COR-L47 (cell line): ENCODE measurements at regions not wholly inside any gene's neighbourhood (a gene's known extent, or its start where the extent isn't known, plus 50 kb on each side); places are given as distances from the start of the nearest gene placed in this dataset.
A peak's percentile ranks its signal among the peaks of the same experiment; 100 is the strongest.
"Not testable (repeated sequence)": the region's sequence is repeated elsewhere in the genome, so short reads cannot be mapped to it uniquely, and the experiment has no call there.

ENCODE experiments used
- DNase-seq: peaks from one replicate; lab custom pipeline; 2025; lab: John Stamatoyannopoulos, UW

- DNase-seq: no peak
Observed at GRCh38 chr5:85395526-85395925, 1010.8 kb upstream of the EDIL3 start.

- DNase-seq: no peak
Observed at GRCh38 chr5:85397451-85397850, 1012.8 kb upstream of the EDIL3 start.

- DNase-seq: no peak
Observed at GRCh38 chr5:85428426-85428934, 1043.8 kb upstream of the EDIL3 start.

GRCh38 chr5:85431726-85432125 is 1047.0 kb upstream of the EDIL3 start:
- DNase-seq: not testable (repeated sequence)

GRCh38 chr5:85441156-85441555 is 1056.5 kb upstream of the EDIL3 start:
- no peak for DNase-seq

- no peak for DNase-seq
Observed at GRCh38 chr5:85441853-85442252, 1057.2 kb upstream of the EDIL3 start.

GRCh38 chr5:85452322-85453025 is 1067.8 kb upstream of the EDIL3 start:
- DNase-seq: no peak

GRCh38 chr5:85453026-85453349 is 1068.3 kb upstream of the EDIL3 start:
- DNase-seq: no peak

GRCh38 chr5:85458319-85458718 is 1073.6 kb upstream of the EDIL3 start:
- no peak for DNase-seq

GRCh38 chr5:85462957-85463356 is 1078.3 kb upstream of the EDIL3 start:
- DNase-seq: no peak

- DNase-seq: no peak
Observed at GRCh38 chr5:85466423-85466822, 1081.7 kb upstream of the EDIL3 start.

GRCh38 chr5:85472749-85473148 is 1088.1 kb upstream of the EDIL3 start:
- DNase-seq: no peak

- DNase-seq: not testable (repeated sequence)
Observed at GRCh38 chr5:85475151-85475550, 1090.5 kb upstream of the EDIL3 start.

GRCh38 chr5:85476617-85477016 is 1091.9 kb upstream of the EDIL3 start:
- DNase-seq: no peak

GRCh38 chr5:85479849-85480248 is 1095.2 kb upstream of the EDIL3 start:
- DNase-seq: no peak

GRCh38 chr5:85484982-85485574 is 1100.4 kb upstream of the EDIL3 start:
- DNase-seq: no peak

- no peak for DNase-seq
Observed at GRCh38 chr5:85488295-85488694, 1103.6 kb upstream of the EDIL3 start.

GRCh38 chr5:85500869-85501268 is 1116.2 kb upstream of the EDIL3 start:
- DNase-seq: no peak

- no peak for DNase-seq
Observed at GRCh38 chr5:85512896-85513295, 1104.8 kb upstream of the COX7C start.

GRCh38 chr5:85515588-85515987 is 1102.2 kb upstream of the COX7C start:
- no peak for DNase-seq

- no peak for DNase-seq
Observed at GRCh38 chr5:85517386-85517785, 1100.4 kb upstream of the COX7C start.

GRCh38 chr5:85533341-85534047 is 1084.2 kb upstream of the COX7C start:
- peak; percentile 18 for DNase-seq

- DNase-seq: no peak
Observed at GRCh38 chr5:85538362-85538761, 1079.4 kb upstream of the COX7C start.
